ENCODE measurements at regions not wholly inside any gene's neighbourhood (a gene's known extent, or its start where the extent isn't known, plus 50 kb on each side); places are given as distances from the start of the nearest gene placed in this dataset.

GRCh38 chr9:15370466-15371447 lies 51.9 kb upstream of the SNAPC3 start:
- no peak for TF ChIP-seq CTCF (IDR thresholded peaks at IDR 0.05)
- no peak for TF ChIP-seq EP300 (IDR thresholded peaks at IDR 0.05)
- TF ChIP-seq POLR2A (IDR thresholded peaks at IDR 0.05): no peak

Measured in sigmoid colon (tissue), 4 donors.